HG02938 (cell line): ENCODE measurements at regions not wholly inside any gene's neighbourhood (a gene's known extent, or its start where the extent isn't known, plus 50 kb on each side); places are given as distances from the start of the nearest gene placed in this dataset.
"Not testable (repeated sequence)": the region's sequence is repeated elsewhere in the genome, so short reads cannot be mapped to it uniquely, and the experiment has no call there.

ENCODE experiments used
- ATAC-seq: cut with Tn5 transposase; IDR thresholded peaks from one replicate; pipeline ENCODE4 v1.9.1; 2021; ENCODE audit warnings: mild to moderate bottlenecking, moderate library complexity; ENCODE audit not compliant: unreplicated experiment

DNA sequence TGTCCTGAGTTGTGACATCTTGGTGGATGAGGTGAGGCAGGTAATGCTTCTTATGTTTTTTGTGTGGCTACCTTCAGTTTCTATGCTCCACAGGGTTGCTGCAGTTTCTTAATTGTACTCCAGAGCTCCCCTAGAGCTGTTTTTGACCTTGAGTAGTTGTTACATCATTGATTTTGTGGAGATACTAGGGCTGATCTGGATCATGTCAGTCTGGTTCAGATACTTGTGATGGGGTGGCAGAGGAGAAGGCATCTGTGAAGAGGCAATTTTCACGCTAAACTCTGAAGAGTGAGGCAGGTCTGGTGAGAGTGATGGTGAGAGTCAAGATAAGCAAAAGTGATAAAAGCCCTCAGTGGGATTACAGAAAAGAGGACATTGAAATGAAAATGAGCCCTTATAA lies 1180.2 kb downstream of the RAPGEF2 start:
- no peak for ATAC-seq

DNA sequence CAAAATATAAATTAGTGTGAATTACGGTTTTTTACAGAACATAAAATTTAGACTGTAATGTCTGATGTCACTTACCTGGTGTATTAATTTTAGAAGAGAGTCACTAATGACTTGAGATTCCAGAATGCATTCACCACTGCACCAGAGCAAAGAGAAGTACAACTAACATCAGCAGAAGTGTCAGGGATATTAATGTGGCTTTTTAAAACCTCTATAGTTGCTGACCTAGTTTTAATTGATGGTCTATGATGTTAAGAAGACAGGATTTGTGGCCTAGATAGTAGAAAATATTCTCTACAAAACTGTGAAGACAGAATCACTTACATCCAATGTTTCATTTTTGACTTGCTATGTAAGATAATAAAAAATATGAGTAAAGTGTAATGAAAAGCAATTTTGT lies 1181.6 kb downstream of the RAPGEF2 start:
- no peak for ATAC-seq

DNA sequence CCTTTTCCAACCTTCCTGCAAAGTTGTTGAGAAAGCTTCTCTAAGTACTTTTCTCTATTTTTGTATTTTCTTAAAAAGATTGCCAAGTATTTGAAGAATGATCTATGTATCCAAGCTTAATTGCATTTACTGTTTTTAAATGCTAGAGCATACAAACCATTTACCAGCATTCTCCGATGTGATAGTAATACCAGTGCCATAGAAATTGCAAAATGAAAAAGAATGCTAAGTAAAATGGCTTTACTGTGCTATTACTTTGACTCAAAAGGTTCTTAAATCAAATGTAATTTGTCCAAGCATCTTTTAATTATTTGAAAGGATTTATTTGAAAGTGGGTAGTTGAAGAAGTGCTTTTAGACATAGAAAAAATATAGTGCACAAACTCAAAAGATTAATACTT lies 1183.2 kb downstream of the RAPGEF2 start:
- no peak for ATAC-seq

DNA sequence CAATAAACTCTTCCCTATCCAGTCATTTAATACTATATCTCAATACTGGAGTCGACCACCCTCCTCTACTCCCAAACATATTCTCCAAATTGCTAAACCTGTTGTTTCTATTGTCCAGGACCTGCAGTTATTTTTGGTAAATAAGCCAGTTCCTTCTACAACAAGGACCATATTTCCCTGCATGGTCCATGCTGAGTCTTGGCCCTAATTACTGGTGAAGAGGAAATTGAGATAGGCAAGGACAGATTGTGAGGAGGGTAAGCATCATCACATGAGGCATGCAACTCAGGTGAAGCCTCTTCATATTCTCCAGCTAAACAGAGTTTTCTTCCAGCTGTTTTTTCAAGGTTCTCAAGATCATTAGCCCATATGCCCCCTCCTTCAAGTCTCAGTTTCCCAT lies 1193.6 kb downstream of the RAPGEF2 start:
- no peak for ATAC-seq

DNA sequence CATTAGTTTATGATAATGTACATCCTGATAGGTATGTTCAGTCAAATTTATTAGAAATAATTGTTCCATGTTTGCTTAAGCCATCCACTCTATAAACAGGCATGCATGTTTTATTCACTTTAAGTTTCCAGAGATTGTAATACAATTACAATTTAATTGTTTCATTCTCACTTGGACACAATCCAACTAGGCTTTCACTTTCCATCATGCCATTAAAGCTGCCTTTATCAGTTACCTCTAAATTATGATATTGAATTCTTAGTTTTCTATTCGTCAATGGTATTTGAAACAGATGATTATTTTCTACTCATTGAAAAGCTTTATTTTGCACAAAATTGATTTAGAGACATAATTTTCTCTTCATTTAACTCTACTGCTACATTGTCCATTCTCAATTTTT lies 1196.3 kb downstream of the RAPGEF2 start:
- ATAC-seq = no peak

DNA sequence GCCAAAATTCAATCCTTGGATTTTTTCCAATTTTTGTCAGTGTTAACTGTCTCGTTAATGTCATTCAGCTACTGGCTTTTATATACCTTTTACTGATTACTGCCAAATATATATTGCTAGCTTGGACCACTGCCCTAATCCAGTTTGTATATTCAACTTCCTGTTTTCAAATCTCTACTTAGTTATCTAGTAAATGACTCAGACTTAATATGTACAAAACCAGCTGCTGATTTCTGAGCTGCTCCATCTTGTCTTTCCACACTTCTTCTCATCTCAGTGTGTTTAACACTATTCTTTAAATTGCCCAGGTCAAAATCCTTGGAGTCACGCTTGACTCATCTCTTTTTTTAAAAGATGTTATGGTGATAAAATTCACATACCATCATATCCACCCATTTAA lies 1196.7 kb downstream of the RAPGEF2 start:
- ATAC-seq = no peak

DNA sequence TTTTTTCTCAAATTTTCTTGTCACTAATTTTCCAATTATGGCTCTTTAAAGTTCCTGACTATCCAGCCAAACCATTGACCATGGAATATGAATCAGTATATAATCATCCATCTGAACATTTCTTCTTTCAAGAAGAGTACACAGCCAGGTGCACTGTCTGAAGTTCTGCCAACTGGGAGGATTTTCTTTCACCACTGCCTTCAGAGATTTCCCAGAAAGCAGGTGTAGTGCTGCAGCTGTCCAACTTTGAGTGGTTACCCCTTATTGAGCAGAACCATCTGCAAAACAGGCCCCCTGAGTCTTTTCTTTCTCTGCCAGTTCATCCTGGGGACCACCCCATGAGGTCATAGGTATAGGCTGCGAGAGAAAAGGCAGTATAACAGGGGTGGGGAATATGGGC lies 1213.2 kb downstream of the RAPGEF2 start:
- no peak for ATAC-seq

DNA sequence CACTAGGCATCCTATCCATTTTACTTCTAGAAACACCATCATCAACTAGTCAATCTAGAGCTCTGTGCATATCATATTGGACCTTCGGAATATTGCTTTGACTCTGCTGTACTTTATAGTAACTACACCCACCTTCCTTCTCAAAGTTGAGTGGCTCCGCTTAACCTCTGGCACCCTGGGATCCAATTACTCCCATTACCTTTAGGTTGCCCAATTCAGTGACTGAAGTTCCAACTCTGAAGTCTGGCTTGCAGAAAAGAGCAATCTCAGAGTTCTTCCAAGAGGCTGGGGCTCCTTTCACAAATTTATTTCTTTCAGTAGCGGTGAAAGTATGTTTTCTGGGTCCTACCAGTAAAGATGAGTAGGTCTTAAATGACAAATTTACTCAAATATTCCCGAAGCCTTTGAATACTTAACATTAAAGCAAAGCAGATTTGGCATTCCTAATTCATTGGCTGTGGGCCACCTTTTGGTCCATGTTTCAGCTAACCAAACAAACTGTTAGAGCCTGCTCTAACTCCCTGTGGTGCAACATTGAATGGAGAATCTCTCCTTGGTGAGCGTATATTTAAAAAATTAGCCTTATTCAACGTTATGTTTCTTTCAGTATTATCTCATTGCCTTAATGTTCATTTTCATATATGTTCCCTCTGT lies 1215.8 kb downstream of the RAPGEF2 start:
- ATAC-seq = no peak

DNA sequence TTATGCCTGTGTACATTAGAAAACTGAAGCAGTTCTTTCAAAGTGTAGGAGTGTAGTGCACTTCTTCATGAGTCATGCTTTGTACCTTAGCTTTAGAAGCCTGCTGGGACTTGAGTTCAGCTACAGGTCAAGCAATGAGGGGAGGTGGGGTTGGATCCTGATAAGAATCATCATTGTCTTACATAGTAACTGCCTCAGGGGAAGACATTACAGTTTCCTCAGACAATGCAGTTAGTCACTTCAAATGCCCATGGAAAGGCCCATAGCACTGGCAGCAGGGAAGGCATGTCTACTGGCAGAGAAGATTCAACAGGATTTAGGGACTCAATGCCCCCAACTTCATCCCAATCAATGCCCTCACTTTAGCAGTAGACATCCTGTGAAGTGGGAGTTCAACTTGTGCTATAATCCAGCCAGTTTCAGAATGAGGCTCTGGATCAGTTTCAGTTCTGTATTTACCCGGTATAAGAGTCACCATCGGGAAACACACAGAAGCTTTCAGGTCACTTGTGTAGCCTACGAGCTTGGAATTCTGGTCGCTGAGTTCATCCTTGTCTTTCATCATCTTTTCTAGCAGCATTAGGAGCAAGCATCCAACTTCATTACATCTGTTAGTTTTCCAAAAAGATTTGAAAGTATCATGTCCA lies 1216.5 kb downstream of the RAPGEF2 start:
- ATAC-seq = no peak

DNA sequence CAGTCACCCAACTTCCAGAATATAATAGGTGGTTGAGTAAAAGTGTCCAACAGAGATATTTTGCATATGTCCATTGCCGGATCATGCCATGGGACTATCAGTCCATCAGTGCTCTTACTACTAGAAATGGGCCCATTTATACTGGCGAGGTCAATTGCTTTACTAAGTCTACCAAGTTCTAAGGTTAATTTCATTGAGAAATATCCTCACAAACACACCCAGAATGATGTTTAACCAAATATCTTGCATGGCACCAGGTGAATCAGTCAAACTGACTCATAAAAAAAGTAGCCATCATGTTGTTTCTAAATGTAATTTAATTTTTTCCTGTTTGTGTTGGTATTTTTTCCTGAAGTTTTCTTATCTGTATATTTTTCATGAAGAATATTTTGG lies 1217.0 kb downstream of the RAPGEF2 start:
- no peak for ATAC-seq

DNA sequence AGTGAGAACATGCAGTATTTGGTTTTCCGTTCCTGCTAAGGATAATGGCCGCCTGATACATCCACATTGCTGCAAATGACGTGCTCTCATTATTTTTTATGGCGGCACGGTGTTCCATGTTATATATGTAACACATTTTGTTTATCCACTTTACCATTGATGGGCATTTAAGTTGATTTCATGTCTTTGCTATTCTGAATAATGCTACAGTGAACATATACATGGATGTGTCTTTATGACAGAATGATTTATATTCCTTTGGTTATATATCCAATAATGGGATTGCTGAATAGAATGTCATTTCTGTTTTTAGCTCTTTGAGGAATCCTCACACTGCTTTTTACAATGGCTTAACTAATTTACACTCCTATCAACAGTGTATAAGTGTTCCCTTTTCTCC lies 1223.2 kb downstream of the RAPGEF2 start:
- no peak for ATAC-seq

DNA sequence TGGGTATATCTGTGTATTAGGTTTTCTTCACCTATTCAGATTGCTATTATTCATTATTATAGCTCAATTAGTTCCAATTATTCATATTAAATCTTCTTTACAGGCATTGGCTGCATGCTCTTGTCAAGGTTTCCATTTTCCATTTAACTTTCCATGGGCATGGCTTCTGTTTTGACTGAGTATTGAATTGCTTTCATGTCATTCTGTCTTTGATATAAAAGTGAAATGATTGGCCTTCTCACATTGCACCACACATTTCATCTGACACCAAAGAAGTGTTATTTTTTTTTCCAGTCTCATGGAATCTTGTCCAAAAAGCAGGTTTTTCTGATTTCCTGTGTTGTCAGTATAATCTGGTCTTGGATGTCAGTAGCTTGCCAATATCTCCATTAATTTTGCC lies 1244.3 kb downstream of the RAPGEF2 start:
- no peak for ATAC-seq

DNA sequence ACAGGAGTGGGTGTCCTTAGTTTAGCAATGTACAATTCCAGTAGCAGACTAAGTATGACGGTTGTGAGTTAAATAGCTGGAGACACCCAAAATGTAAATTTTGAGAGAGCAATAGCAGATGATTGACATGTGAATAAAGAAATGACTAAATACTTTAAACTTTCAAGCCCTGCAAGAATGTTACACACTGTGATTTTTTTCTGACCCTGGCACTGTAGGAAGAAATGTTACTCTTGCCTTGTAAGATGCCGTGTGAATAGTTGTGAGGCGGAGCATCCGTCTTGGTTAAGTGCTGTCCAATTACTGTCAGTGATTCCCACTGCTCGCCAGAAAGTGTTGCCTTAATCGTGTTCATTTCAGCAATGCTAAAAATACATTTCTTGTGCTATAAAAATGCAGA lies 1248.1 kb downstream of the RAPGEF2 start:
- no peak for ATAC-seq

DNA sequence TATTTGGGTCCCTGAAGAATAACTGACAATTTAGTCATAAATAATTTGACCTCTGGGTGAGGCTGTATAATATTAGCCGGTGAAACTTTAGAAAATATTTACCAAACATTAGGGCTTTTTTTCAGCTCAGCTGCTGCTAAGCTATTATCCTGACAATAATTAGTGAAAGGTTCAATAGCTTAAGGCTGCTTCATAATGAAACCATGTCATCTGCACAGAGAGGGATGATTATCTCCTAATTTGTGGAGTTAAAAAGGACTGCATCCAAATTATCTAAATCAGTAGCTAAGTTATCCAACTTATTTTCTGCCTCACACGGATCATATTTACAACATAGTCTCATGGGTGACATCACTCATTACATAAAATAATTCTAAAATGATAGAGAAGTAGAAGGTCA lies 1249.8 kb downstream of the RAPGEF2 start:
- no peak for ATAC-seq

DNA sequence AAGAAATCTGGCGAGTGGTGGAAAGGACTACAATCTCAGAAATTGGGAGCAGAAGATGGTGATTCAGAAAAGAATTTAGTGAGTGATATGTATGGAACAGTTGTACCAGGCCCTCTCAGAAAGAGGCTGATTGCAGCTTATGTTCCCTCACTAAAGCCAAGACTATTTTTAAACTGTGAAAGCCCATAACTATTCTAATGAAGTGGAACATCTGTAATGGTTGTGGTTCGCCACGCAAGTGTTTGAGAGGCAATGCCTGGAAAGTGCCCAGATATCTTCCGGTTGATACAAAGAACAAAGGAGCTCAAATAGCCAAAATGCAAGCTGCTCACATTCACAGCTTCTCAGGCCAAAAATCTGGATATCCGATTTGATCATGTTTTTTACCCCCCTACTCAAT lies 1250.7 kb downstream of the RAPGEF2 start:
- no peak for ATAC-seq

DNA sequence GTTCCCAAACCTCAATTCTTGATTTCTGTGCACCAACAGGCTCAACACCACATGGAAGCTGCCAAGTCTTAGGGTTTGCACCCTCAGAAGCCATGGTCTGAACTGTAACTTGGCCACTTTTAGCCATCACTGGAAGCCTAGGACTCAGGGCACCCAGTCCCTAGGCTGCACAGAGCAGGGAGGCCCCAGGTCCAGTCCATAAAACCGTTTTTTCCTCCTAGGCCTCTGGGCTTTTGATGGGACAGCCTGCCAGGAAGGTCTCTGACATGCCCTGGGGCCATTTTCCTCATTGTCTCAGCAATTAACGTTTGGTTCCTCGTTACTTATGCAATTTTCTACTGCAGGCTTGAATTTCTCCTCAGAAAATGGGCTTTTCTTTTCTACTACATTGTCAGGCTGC lies 1259.6 kb downstream of the RAPGEF2 start:
- ATAC-seq = no peak

DNA sequence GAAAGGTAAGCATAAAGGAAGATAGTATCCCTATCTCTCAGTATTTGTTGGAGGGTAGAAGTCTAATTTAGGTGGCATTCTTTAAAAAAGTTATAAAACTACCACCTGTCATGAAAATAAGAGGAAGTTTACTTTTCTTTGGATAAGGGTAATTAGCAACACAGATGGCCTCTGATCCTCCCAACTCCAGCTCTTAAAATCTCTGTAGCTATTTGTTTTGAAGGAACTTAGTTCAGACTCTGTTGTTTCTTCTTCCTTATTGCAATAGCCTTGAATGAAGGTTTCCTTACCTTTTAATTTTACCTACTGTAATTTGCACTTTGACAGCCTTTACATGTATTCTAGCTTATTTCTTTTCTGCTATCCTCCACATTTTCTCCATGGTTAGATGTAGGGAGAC lies 1261.3 kb downstream of the RAPGEF2 start:
- ATAC-seq = no peak

DNA sequence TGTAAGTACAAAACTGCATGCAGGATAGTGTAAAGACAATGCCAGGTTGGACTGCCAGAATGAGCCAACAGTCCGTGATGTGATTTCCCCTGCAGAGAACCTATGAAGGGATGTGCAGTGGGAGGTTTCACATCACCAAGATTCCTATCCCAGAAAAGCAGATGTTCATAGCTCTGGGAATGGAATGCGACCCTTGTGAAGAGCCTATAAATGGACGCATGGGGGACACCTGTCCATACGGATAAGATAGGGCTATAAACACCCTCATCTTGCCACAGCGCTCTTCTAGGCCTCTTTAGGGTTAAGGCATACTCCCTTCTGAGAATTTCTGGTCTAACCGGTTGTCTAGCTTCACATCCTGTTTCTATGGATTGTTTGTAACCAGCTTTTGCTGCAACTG lies 1261.8 kb downstream of the RAPGEF2 start:
- not testable (repeated sequence) for ATAC-seq

DNA sequence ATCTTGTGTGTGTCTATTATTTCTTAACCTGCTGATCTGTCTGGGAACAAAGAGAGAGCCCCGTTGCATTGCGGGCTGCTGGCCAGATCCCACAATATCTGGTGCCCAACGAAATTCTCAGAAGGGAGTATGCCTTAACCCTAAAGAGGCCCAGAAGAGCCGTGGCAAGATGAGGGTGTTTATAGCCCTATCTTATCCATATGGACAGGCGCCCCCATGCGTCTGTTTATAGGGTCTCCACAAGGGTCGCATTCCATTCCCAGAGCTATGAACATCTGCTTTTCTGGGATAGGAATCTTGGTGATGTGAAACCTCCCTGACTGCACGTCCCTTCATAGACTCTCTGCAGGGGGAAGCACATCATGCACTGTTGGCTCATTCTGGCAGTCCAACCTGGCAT lies 1262.5 kb downstream of the RAPGEF2 start:
- not testable (repeated sequence) for ATAC-seq

DNA sequence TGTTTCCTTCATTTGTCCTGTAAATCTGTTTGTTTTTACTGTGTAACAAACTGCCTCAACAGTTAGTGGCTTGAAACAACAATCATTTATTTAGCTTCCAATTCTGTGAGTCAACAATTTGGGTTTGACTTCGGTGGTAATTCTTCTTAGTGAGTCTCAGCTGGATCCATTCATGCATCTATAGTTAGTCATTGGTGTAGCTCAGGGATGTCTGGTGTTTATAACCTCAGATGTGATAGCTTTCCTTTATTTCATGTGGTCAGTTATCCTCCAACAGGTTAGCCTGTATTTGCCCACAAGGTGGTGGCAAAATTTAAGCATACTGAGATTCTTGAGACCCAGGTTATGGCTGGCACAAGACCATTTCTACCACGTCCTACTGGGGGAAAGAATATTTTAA lies 1267.2 kb downstream of the RAPGEF2 start:
- no peak for ATAC-seq

DNA sequence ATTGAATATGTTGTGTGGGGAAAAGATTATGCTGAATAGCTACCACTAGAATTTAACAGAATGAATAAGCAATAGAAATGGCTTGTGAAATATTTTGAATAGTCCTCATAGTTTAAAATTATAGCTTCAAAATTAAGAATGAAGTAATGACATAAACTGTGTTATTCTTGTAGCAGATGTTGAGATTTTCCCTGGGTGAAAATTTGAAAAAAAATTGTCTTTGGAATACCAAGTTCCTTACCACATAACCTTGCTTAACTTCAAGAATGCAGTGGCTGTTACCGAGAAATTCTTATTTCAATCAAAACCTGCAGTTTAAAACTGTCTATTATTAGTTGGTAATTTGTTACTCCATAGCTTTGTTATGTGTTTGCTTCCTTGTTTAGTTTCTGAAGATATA lies 1268.6 kb downstream of the RAPGEF2 start:
- no peak for ATAC-seq

DNA sequence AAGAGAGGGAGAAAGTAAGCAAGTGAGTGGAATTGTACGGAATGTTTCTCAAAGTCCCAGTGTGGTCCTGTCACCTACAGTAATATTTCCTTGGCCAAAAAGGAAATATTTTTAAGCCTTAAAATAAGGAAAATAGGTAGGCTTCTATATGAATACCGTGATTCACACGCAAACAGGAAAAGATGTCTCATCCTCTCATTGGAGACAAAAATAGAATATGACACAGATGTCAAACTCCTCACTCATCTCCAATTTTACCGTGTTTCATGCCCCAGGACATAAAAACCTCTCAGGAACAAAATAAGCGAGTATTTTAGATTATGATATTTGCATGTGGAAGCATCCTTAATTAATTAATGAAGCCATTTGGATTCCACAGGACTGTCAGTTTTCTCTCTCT lies 1269.5 kb downstream of the RAPGEF2 start:
- no peak for ATAC-seq

DNA sequence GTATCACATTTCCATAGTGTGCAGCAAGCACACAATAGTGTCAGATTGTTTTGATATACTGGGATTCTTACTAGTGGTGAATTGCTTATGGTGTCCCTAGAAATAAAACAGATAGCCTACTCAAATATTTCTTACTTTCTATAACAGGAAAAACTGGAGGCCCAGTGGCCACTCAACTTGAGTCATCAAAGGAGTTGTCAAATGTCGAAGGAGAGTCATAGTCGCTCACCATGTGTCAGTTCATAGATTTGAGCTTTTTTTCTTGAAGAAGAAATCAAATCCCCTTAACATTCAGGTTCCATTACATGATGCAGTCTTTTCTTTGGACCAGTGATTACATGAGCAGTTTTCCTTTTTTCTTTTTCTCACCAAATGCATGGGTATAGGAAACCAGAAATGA lies 1271.0 kb downstream of the RAPGEF2 start:
- no peak for ATAC-seq
